EL (cell line): ENCODE measurements at regions not wholly inside any gene's neighbourhood (a gene's known extent, or its start where the extent isn't known, plus 50 kb on each side); places are given as distances from the start of the nearest gene placed in this dataset.
"Not testable (repeated sequence)": the region's sequence is repeated elsewhere in the genome, so short reads cannot be mapped to it uniquely, and the experiment has no call there.

Source experiments
- DNase-seq: peaks from one replicate; pipeline ENCODE4 v3.0.0-alpha.2; 2016

DNA sequence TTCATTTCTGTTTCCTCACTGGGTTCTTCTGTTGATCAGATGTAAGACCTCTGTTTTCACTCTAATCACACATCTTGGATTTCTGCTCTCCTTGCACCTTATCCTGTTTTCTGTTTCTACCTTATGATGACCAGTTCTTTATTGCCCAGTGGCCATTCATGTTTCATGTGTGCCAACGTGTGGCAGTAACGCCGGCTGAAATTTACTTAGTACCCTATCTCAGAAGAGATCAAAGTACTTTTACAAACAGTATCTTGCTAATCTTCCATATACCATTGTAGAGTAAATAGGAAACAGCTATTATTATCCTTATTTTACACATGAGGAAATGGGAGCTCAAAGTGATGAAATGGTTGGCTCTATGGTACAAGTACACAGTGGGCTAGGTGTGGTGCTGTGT, 74.0 kb downstream of the GATA3 start:
- DNase-seq = no peak

DNA sequence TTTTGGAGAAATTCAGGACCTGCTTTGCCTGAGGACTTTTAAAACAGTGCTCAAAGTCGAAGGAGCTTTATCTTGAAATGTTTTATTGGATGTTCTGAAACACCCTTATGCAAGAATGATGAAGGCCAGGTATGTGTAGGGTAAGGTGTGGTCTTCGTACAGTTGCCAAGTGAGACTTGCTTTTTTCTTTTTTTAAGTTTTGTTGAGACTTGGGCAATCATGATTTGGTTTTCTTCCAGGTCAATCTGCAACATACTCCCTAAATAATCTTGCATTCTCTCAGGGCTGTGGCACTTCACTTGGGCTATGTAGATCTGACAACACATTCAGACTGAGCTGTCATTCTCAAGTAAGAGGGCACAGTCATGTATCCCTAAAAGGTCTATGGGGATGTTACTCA, 75.0 kb downstream of the GATA3 start:
- DNase-seq = no peak

DNA sequence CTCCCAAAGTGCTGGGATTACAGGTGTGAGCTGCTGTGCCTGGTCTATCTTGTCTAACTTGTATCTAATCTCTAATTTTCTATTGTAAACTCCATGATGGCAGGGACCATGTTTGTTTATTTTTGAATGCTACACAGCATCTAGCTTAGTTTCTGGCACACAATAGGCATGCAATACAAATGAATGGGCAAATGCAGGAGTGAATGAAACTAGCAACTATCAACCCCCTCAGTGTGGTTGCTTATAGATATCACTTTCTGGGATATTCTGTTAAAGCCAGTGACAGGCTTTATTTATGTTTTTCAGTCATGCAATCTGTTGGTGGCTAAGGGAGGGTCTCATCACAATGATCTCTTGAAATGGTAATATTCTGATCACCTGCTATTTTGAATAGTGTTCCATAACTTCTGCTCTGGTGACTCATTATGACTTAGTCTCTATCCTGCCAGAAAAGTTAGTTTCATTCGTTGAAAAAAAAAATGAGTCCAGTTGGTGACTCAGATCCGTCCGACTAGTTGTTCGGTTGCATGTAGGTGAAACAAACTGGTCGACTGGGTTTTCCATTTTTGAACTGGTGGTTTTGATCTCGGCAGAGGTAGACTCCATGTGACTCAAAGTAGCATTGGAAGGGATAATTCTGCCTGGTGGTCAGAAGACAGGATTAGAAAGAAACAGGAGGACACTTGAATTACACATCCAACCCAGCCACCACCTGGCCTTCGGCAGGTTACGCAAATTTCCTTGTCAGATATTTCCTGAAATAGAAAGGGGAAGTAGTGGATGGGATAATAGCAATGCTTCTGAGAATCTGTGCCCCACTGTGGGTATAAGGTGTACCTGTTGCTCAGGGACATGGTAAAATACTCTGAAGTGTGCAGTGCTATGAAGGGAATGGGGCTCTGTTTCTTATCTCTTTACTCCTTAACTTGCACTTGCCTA, 76.8 kb downstream of the GATA3 start:
- no peak for DNase-seq

DNA sequence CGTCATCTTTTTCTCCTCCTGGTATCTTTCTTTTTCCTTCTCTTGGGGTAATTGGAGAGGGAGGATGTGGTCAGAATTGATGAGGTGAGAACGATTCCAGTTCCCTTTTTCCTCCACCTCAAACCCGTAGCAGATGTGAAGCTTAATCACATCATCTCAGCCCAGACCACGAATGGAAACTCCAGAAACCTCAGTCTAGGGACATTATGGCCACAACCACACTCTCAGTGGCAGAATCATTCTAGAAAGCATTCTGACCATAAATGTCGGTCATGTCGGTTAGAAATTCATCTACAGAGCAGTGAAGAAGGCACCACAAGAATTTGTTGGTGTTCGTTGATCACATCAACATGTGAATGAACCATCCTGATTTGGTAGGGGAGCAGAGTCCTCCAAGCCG, 78.7 kb downstream of the GATA3 start:
- DNase-seq = no peak

GRCh38 chr10:8136736-8137135, 82.2 kb downstream of the GATA3 start:
- DNase-seq = no peak

DNA sequence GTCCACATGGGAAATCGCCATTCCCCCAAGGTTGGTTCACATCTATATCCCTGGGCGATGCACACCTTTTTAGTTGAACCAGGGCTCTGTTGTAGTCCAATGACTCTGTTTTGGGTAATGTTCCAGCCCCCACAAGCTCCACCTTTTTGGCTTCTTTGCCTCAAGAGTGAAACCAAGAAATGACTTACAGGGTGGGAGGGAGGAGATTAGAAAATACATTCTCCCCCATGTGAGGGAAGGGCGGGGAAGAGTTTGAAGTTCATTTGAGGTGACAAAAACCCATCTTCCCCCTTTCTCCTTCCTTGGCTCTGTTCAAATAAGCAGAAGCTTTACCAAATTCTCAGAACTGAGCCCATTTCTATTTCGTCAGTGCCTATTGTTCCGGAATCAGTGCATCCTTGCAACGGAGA, 82.8 kb downstream of the GATA3 start:
- no peak for DNase-seq

DNA sequence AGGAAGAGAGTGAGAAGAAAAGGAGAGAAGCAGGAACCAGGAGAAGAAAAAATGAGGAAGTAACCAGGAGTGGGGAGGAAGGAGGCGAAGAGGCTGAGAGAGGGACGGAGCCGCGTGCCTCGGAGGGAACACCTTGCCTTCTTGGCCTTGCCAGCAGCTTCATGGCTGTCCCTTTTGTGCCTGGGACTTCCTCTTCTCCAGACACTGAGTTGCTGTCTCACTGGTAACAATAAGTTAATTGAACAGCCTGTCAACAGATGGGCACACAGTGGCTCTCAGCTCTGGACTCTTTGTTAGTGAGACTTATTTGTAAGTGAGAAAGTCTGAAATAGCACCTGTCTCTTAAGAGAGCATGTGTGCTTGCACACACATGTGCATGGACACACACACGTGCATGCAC, 83.2 kb downstream of the GATA3 start:
- no peak for DNase-seq

GRCh38 chr10:8138471-8138870, 84.0 kb downstream of the GATA3 start:
- DNase-seq = peak; percentile 20

DNA sequence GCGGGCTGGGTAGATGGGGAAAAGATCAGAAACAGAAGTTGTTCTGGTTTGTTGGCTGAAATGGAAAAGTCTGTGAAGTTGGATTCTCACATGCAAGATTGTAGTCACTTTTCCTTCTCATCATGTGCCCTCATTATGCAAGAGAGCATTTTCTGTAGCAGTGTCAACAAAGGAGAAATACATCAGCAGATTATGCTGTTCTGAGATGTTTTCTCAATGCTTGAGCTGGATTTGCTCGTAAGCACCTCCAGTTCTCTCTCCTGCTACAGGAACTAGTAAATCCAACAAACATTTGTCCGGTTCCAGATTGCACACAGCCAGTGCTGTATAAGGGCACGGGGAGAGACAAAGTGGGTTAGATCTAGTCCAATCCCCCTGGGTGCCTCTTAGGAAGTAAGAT, 90.0 kb downstream of the GATA3 start:
- no peak for DNase-seq

DNA sequence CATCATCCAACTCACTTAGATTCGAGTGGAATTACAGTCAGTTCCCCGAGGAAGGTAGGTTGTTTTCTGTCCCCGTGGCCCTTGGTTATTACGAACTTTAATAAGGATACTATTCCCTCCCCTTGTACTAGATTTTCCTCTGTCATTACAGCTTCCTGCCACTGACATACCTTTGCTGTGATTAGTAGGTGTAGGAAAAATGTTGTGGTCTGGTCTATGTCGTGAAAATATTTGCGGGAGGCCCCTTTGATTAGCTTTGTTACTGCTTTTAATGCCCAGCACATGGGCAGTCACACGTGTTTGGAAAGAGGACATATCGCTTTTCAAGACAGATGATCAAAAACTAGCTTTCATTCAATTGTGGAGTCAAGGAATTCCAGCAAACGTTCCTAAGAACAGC, 92.2 kb downstream of the GATA3 start:
- peak; percentile 12 for DNase-seq

- DNase-seq = no peak
Measured at GRCh38 chr10:8149991-8150390, 95.5 kb downstream of the GATA3 start.

- DNase-seq = no peak
Measured at GRCh38 chr10:8150401-8150905, 96.0 kb downstream of the GATA3 start.

DNA sequence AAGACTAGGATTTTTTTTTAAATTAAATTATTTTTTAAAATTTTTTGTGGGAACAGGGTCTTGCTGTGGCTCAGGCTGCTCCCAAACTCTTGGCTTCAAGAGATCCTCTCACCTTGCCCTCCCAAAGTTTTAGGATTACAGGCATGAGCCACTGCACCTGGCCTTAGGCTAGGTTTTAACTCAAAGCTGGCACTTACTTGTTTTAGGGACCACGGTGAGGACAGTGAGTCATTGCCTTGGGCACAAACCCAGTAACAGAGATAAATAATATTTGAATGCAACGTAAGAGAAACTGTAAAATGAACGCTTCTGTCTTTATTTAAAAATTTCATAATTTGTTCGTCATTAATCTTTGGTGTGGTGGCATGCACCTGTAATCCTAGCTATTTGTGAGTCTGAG, 96.6 kb downstream of the GATA3 start:
- no peak for DNase-seq

DNA sequence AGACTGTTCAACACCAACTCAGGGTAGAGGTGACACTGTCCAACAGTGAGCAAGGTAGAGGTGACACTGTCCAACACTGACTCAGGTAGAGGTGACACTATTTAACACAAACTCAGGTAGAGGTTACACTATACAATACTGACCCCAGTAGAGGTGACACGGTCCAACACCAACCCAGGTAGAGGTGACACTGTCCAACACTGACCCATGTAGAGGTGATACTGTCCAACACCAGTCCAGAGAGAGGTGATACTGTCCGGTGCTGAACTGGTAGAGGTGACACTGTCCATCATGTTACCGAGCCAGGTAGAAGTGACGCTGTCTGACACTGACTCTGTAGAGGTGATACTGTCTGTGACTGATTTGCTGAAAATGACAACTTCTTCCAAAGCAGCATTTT, 102.4 kb downstream of the GATA3 start:
- DNase-seq = no peak

- DNase-seq = no peak
Measured at GRCh38 chr10:8158193-8159071, 103.9 kb downstream of the GATA3 start.

DNA sequence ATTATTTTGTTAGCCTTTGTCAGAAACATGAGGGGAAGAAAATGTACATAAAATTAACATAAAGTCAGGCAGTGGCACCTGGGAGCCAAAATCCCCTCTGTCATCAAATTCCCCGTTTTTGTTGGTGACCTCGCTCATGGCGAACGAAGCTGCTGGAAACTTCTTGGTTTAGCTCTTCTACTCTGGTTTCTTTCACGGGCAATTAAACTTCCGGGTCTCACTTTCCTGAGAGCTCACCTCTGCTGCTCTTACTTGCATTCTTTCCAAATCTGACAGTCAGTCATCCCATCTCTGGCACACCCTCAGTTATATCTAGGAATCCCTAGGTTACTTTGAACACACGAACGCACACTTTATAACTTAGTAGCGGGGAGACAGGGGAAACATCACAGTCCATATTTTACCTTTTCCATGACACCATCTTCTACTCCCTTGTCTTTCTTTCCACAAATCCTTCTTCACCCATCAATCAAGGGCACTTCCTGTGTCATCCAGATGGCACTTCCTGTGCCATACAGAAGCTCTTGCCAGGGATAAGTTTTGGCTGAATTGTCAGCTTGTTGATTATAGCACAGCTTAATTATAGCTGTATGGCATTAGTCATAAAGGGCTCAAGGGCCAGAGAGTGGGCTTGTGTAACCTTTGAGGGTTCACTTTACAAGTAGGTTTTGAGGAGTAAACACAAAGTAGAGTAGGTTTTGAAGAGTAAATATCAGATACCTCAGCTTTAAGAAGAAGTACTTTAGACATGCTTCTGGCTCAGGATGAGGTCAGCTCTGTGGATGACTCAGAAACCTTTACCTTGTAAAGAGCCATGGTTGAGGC, 105.1 kb downstream of the GATA3 start:
- DNase-seq = no peak

DNA sequence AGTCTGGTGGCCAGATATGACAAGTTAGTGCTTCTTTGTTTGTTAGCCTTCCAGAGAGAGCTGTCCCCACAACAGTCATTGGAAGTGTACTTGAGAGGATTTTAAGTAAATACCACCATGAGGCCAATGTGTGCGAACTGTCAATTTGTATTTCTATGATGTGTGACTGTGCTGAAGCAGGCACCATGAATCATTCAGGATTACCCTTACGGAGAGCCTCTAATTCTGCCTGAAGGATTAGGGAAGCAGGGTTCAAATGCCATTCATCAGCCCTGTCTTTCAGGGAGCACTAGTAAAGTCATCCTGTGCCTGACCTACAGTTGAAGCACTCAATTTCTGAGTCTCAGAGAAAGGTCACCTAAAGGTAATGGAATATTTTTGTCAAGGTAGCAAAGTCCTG, 109.3 kb downstream of the GATA3 start:
- DNase-seq = no peak

DNA sequence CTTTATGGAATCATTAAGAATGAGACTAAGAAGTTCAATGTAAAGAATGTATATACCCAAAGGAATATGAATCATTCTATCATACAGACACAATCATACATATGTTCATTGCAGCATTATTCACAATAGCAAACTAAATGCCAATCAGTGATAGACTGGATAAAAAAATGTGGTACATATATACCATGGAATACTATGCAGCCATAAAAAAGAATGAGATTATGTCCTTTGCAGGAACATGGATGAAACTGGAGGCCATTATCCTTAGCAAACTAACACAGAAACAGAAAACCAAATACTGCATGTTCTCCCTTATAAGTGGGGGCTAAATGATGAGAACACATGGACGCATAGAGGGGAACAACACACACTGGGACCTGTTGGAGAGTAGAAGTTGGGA, 110.2 kb downstream of the GATA3 start:
- DNase-seq = not testable (repeated sequence)

DNA sequence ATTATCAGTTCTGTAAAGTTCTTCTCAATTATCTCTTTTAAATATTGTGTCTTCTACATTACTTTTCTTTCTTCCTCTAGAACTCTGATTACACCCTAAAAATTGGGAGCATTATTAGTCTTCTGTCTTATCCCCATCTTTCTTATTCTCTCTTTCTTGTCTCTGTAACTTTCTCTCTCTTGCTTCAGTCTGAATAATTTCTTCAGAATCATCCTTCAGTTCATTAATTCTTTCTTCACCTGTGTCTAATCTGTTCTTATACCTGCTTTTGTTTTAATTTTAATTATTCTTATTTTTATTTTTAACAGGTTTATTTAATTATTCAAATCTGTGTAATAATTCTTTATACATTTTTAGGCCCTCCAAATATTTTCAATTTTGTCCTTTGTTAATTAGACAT, 114.3 kb downstream of the GATA3 start:
- no peak for DNase-seq

- no peak for DNase-seq
Measured at GRCh38 chr10:8171008-8171407, 116.5 kb downstream of the GATA3 start.

DNA sequence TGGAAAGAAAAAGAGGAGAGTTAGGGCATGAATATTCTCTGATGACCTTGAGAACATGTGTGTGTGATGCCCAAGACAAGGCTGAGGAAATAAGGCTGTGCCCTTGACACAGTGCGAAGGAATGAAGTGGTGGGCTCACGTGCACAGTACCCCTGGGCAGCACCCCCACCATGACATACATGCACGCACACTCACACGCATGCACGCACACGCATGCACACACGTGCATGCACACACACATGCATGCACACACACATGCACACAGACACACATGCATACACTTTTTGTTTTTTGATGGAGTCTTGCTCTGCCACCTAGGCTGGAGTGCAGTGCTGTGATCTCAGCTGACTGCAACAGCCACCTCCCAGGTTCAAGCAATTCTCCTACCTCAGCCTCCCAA, 118.1 kb downstream of the GATA3 start:
- no peak for DNase-seq

DNA sequence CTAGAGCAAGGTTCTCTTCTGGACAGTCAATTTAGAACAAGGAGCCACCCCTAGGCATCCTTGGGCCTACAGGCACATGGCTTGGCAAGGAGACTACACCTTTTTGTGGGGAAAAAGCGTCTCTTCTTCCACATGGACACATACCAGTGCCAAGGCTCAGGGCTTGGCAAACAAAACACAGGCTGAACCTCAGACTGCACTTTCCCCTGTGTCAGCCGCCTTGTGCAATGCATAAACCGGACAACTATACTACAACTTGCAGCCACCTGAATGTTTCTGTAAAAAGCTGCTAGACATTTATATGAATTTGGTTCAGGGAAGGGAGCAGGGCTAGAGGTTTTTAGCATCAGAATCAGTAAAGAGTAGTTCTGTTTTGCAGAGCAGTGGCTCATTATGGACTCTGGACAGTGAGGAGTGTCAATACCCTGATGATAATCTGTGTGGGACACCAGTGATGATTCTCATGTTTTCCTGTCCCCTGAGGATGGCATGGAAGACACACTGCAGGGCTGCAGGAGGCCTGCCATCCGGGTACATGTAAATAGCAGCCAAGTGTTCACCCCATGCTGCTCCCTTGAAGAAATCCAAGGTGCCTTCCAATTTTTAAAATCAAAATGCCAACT, 118.9 kb downstream of the GATA3 start:
- DNase-seq = no peak
